ENCODE measurements at regions not wholly inside any gene's neighbourhood (a gene's known extent, or its start where the extent isn't known, plus 50 kb on each side); places are given as distances from the start of the nearest gene placed in this dataset.

GRCh38 chr2:67712484-67712883, 315.4 kb downstream of the ETAA1 start:
- no peak for DNase-seq

GRCh38 chr2:67713376-67713775, 316.2 kb downstream of the ETAA1 start:
- DNase-seq = no peak

- DNase-seq = no peak
Observed at GRCh38 chr2:67716895-67717396, 319.8 kb downstream of the ETAA1 start.

- no peak for DNase-seq
Observed at GRCh38 chr2:67717692-67718091, 320.6 kb downstream of the ETAA1 start.

- DNase-seq = no peak
Observed at GRCh38 chr2:67719351-67719750, 322.2 kb downstream of the ETAA1 start.

- DNase-seq = no peak
Observed at GRCh38 chr2:67721516-67721915, 324.4 kb downstream of the ETAA1 start.

- DNase-seq = no peak
Observed at GRCh38 chr2:67724261-67724660, 327.1 kb downstream of the ETAA1 start.

- no peak for DNase-seq
Observed at GRCh38 chr2:67725731-67726130, 328.6 kb downstream of the ETAA1 start.

GRCh38 chr2:67726416-67726815, 329.3 kb downstream of the ETAA1 start:
- DNase-seq = peak in 2 of 3 experiments; percentile 13 to 53

- DNase-seq = no peak
Observed at GRCh38 chr2:67727131-67727530, 330.0 kb downstream of the ETAA1 start.

- DNase-seq = no peak
Observed at GRCh38 chr2:67727623-67728022, 330.5 kb downstream of the ETAA1 start.

GRCh38 chr2:67729474-67729873, 332.3 kb downstream of the ETAA1 start:
- no peak for DNase-seq

- peak; percentile 5 to 26 (median 19) for DNase-seq
Observed at GRCh38 chr2:67733517-67733916, 329.3 kb downstream of the C1D start.

- no peak for DNase-seq
Observed at GRCh38 chr2:67752199-67752598, 310.6 kb downstream of the C1D start.

GRCh38 chr2:67752969-67753368, 309.8 kb downstream of the C1D start:
- DNase-seq = no peak

GRCh38 chr2:67755156-67755882, 307.5 kb downstream of the C1D start:
- DNase-seq = no peak

- DNase-seq = no peak
Observed at GRCh38 chr2:67760995-67761394, 301.8 kb downstream of the C1D start.

GRCh38 chr2:67771380-67771779, 291.4 kb downstream of the C1D start:
- DNase-seq = no peak

- DNase-seq = no peak
Observed at GRCh38 chr2:67772216-67773170, 290.3 kb downstream of the C1D start.

GRCh38 chr2:67773851-67774250, 289.0 kb downstream of the C1D start:
- no peak for DNase-seq

GRCh38 chr2:67776276-67776675, 286.5 kb downstream of the C1D start:
- DNase-seq = no peak

- DNase-seq = no peak
Observed at GRCh38 chr2:67777010-67777409, 285.8 kb downstream of the C1D start.

- DNase-seq = no peak
Observed at GRCh38 chr2:67777836-67778429, 284.9 kb downstream of the C1D start.

All from NCI-H1417 (cell line).